Epidermal melanocyte (primary cell): ENCODE measurements at regions not wholly inside any gene's neighbourhood (a gene's known extent, or its start where the extent isn't known, plus 50 kb on each side); places are given as distances from the start of the nearest gene placed in this dataset.

ENCODE experiments used
- DNase-seq: peaks from one replicate; pipeline ENCODE4 v3.0.0; 2011; ENCODE audit warnings: low spot score; ENCODE audit not compliant: insufficient read length

- no peak for DNase-seq
These were observed 274.9 kb upstream of the ZFHX3 start for GRCh38 chr16:73322856-73323255.

- no peak for DNase-seq
These were observed 273.9 kb upstream of the ZFHX3 start for GRCh38 chr16:73321853-73322252.

DNA sequence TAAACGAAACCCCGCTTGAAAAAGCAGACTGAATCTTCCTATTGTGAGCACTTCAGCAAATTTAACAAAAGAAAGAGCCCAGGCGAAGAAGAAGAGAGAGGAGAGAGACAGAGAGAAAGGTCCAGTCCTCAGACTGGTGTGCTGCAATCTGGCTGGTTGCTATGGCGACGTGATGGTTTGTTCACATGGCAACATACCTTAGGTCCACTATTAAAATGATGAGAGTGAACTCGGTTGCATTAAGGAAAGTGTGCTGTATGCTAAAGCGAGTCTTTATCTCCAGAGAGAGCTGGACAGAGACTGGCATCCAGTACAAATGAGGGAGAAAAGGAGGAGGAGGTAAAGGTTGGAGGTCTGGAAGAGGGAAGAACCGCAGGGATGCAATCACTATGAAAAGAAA, 271.8 kb upstream of the ZFHX3 start:
- no peak for DNase-seq

- no peak for DNase-seq
These were observed 271.3 kb upstream of the ZFHX3 start for GRCh38 chr16:73319261-73319660.

DNA sequence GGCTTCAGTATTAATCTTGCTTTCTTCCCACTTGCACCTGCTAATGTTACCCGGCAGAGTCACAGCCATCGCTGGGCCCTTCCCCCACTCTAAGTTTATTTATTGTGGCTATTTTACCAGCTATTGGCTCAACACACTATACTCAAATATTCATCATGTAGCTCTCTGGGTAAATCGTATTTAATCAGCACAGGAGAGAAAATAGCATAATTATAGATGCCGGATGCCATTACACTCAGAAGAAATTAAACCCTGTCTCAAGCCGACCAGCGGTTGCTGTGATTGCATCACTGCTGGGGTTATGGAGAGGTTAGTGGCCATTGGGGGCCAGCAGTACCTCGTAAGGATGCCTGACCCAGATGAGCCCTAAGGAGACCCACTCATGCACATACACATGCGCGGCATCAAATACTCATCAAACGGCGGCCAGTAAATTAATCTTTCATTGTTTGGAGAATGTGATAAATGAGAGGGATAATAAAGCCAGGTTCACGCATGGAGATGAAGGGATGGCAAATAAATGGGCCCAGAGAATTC, 269.5 kb upstream of the ZFHX3 start:
- DNase-seq = no peak

DNA sequence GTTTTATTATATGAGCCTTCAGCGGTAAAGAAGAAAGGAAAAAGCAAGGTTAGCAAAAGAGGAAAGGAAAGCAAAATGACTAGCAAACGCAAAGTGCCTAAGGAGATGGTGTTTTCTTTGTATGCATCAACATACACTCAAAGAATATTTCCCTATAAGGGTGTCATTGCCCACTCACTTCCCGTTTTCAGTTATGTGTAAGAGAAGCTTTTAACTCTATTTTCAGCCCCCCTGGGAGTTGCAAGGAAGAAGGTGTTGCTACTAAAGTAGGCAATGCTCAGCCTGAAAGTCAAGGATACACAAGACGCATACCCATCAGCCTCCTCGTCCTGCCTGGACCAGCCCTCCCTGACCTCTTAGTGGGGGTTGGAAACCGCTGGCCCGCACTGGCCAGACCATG, 267.7 kb upstream of the ZFHX3 start:
- no peak for DNase-seq

DNA sequence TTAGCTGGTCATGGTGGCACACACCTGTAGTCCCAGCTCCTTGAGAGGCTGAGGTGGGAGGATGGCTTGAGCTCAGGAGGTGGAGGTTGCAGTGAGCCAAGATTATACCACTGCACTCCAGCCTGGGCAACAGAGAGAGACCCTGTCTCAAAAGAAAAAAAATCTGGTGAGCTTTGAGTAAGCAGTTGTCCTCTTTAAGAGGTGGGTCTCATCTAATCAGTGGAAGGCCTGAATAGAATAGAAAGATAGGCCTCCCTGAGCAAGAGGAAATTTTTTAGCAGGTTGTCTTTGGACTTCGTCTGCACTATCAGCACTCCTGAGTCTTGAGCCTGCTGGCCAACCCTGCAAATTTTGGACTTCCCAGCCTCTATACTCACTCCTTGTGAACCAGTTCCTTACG, 266.0 kb upstream of the ZFHX3 start:
- no peak for DNase-seq

DNA sequence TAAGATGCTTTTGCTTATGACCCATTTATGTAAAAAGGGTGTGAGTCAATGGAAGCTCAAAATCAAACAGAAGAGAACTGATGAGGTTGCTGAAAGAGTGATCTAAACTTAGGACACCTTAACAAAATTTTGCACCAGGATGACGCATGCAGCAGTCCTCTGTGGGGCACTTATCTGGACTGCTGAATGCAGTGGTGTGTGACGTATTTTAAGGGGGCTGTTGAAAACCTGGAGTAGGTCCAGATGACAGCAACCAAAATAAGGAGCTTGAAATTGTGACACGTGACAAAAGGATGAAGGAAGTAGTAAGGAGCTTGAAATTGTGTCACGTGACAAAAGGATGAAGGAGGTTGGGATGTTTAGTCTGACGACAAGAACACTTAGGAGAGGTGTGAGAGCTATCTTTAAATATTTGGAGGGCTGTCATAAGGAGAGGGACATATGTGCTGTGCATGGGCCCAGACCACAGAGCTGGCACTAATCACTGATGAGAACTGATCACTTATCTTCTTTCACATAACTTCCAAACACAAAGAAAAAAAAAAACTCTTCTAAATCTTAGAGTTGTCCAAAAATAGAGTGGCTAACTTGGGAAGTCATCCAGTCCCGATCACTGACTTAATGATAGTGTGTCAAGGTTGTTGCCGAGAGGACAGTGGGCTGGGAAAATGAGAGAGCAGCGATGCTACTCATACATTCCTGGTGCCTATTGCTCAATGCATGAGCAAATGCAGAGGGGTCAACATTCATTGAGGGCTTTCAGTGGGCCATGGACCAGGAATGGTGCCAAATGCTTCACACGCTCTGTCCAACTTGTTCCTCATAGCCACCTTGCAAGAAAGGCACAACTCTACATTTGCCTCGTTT, 264.2 kb upstream of the ZFHX3 start:
- DNase-seq = no peak

GRCh38 chr16:73308771-73309170, 260.8 kb upstream of the ZFHX3 start:
- no peak for DNase-seq

GRCh38 chr16:73306901-73307413, 259.0 kb upstream of the ZFHX3 start:
- DNase-seq = no peak

DNA sequence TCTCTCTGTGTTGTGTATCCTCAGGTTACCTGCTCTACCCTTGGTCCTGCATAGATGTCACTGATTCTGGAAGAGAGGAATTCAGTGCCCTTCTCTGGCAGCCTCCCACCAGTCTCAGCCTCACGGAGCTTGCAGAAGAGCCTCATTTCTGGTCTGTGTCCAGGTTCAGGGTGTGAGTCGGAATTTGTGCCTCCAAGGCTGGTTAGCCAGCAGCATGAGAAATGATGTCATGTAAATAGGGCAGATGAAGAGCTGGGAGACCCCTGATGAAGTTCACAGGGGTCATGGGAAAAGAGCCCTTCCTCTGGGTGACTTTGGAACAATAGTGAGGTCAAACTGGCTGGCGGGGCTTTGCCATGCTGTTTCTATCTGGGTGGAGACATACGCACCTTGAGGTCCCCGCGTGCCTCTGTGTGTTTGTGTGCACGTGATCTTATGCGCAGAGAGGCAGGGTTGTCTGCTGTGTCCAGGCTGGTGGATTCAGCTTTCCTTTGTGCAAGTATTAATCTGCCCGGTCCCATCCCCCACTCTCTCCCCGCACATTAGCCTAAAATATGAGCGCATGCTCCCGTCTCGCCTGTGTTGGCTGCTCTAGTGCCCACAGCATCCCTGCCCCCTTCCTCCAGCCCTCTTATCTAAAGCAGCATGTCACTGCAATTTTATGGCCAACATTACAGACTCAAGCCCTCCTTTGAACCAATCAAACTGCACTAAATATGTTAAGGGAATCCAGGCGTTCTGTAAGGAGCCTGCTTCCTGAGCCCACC, 256.3 kb upstream of the ZFHX3 start:
- no peak for DNase-seq

DNA sequence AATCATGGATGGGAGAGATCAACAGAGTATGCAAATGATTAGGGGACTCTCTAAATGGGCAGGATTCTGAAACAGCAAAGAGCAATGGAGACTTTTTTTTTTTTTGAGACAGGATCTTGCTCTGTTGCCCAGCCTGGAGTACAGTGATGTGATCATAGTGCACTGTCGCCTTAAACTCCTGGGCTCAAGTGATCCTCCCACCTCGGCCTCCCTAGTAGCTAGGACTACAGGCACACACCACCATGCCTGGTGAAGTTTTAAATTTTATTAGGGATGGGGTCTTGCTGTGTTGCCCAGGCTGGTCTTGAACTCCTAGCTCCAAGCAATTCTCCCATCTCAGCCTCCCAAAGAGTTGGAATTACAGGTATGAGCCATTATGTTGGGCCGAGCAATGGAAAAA, 255.0 kb upstream of the ZFHX3 start:
- no peak for DNase-seq

GRCh38 chr16:73301984-73302383, 254.1 kb upstream of the ZFHX3 start:
- DNase-seq = no peak

DNA sequence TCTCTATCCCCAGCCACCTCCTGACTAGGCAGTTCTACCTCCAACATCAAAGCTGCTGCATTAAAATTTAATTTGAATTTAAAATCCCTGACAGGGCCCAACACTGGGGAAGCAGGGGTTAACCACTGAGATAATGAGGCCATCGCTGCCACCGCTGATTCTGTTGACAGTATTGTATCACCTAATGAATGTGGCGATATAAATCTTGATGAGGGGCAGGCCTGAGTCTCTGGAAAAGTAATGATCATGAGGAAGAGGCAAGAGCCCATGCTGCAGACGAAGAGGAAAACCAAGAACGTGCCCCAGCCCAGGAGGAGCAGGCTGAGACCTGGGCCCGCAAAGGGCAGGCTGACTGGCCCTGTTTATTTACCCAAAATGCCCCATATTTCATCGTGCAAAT, 251.4 kb upstream of the ZFHX3 start:
- no peak for DNase-seq

DNA sequence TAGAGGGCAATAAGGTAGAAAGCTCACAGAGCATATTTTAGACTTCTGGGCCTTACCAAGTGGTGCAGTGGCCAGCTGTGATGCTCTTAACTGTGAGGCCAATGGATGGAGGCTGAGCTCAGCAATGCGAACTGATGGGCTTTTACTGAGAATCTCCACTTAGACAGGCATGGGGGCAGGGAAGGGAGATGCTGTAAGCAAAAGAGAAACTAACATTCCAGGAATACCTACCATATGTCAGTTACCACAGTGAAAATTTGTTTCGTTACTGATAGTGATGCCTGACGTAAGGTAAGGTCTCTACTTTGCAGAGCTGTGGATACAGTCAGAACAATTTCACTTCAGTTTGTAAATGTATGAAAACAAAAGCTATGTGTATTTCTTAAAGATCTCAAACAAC, 250.6 kb upstream of the ZFHX3 start:
- no peak for DNase-seq

DNA sequence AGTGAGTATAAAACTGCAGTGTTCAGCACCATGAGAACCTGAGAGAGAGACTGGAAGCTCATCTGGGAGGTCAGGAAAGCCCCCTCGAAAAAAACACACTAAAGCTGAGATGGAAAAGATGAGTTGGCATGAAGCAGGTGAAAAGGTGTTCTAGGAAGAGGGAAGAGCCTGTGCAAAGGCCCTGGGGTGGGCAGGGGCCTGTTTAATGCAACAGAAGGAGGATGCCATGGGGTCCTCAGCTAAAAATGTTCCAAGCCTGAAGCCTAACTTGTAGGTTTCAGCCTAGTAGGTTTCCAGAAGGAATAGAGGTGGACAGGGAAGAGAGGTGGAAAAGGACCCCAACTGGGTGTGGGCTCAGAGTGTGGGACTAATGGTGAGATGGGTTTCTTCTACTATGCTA, 242.3 kb upstream of the ZFHX3 start:
- DNase-seq = no peak

DNA sequence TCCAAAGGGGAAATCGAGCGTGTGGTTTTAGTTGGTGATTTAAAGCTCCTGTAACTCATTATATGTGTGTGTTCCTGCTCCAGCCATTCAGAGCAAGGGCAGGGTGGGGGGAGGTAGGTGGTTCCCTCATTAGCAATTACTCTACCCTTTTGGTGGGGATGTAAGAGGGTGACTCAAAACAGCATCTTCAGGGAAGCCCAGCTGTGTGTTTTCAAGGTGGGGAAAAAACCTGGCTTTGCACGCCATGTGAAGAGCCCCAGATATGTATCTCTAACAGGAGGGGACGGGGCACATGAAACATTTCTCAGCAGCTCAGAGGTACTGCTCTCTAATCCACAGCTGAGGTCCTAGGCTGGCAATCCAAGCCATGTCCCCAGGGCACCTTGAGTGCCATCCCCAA, 241.3 kb upstream of the ZFHX3 start:
- no peak for DNase-seq

DNA sequence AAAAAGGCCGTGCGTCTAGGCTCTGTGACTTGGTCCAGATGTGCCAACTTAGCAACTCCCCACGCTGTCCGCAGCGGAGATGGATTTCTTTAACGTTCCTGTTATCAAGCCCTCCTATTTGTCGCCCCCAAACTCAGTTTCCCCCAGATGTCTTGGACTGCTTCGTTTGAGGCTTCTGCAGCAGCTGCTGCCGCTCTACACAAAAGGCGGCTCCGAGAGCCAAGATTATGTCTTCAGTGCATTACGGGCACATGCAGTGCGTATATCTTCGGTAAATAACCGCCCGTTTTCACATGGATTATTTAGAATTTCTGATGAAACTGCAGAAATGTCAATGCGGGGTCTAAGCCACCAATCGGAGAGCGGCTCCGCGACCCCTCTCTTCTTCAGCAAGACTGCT, 240.6 kb upstream of the ZFHX3 start:
- DNase-seq = no peak

GRCh38 chr16:73287859-73288405, 240.0 kb upstream of the ZFHX3 start:
- no peak for DNase-seq

DNA sequence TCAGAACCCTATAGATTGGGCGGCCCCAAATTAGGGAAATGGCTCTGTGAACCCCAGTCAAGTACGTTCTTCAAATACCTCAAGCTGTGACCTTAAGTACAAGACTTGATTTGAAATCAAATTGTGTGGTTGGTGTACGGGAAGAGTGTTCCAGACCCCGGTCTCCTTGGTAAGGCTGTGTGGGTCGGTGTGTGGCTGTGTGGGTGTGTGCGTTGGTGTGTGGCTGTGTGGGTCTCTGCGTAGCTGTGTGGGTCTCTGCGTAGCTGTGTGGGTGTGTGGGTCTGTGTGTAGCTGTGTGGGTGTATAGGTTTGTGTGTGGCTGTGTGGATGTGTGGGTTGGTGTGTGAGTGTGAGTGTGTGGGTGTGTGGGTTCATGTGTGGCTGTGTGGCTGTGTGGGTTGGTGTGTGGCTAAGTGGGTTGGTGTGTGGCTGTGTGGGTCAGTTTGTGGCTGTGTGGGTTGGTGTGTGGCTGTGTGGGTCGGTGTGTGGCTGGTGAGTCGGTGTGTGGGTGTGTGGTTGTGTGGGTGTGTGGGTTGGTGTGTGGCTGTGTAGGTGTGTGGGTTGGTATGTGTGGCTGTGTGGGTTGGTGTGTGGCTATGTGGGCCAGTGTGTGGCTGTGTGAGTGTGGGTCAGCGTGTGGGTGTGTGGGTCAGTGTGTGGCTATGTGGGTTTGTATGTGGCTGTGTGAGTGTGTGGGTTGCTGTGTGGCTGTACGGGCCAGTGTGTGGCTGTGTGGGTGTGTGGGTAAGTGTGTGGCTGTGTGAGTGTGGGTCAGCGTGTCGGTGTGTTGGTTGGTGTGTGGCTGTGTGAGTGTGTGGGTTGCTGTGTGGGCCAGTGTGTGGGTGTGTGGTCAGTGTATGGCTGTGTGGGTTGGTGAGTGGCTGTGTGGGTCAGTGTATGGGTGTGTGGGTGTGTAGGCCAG, 238.7 kb upstream of the ZFHX3 start:
- DNase-seq = no peak
